ENCODE measurements at regions not wholly inside any gene's neighbourhood (a gene's known extent, or its start where the extent isn't known, plus 50 kb on each side); places are given as distances from the start of the nearest gene placed in this dataset.

- TF ChIP-seq CTCF (conservative IDR thresholded peaks at IDR 0.05; ENCODE audit: low read depth in 2 of 2) (no peak), ETS1 (IDR thresholded peaks at IDR 0.05) (no peak), POLR2AphosphoS5 (IDR thresholded peaks at IDR 0.05; ENCODE audit: low read depth) (no peak)
Measured at GRCh38 chr12:125890971-125891370, 825.7 kb downstream of the AACS start (continued).

GRCh38 chr12:125892276-125892675 is 827.0 kb downstream of the AACS start:
- H4K20me1 ChIP-seq (replicated peaks; ENCODE audit: insufficient read depth) = no peaks in the 10 kb centered on the region
- 0 out of 2 replicates have a peak, but pooled peaks cover 3% of the 10 kb centered on the region for H3K9me2 ChIP-seq (ENCODE audit: insufficient read depth)
- no peaks in the 10 kb centered on the region for H3F3A ChIP-seq (replicated peaks; ENCODE audit: low read depth)
- ATAC-seq = no peak
- no peaks in the 10 kb centered on the region for H3K27me3 ChIP-seq (ENCODE audit: insufficient read depth)
- H3K9me3 Mint-ChIP-seq = peaks cover 96% of the 10 kb centered on the region
- H3K27ac Mint-ChIP-seq = no peak overlapping the region
- H3K79me2 ChIP-seq (replicated peaks; ENCODE audit: insufficient read depth) = no peaks in the 10 kb centered on the region
- no peak overlapping the region for H3K4me3 Mint-ChIP-seq
- no peaks in the 10 kb centered on the region for H3K4me1 Mint-ChIP-seq
- H2AFZ ChIP-seq = no peak overlapping the region
- no peak overlapping the region for H3K27ac ChIP-seq (ENCODE audit: low read depth)
- peaks cover 31% of the 10 kb centered on the region for H3K36me3 Mint-ChIP-seq (ENCODE audit: low read depth)
- no peak overlapping the region for H3K4me2 ChIP-seq
- H3K4me3 ChIP-seq = no peak overlapping the region
- H3K36me3 ChIP-seq (ENCODE audit: insufficient read depth) = no peaks in the 10 kb centered on the region
- DNase-seq (ENCODE audit: low spot score) = no peak
- peaks cover 7% of the 10 kb centered on the region for H3K4me1 ChIP-seq (ENCODE audit: insufficient read depth)
- no peaks in the 10 kb centered on the region for H3K27me3 Mint-ChIP-seq (ENCODE audit: insufficient read depth, low read depth, poor library complexity)
- TF ChIP-seq REST (IDR thresholded peaks at IDR 0.05; ENCODE audit: unreplicated experiment) (no peak), ZNF462 (CRISPR knock-in tag; IDR thresholded peaks at IDR 0.05) (no peak), EZH2 (IDR thresholded peaks at IDR 0.05; ENCODE audit: low read depth, unreplicated experiment) (no peak), JUNB (IDR thresholded peaks at IDR 0.05; ENCODE audit: unreplicated experiment) (no peak), STAT1 (IDR thresholded peaks at IDR 0.05; ENCODE audit: unreplicated experiment) (no peak), CTCF (conservative IDR thresholded peaks at IDR 0.05; ENCODE audit: low read depth in 2 of 2) (no peak), POLR2AphosphoS5 (IDR thresholded peaks at IDR 0.05; ENCODE audit: low read depth) (no peak), ZNF331 (CRISPR knock-in tag; IDR thresholded peaks at IDR 0.05; ENCODE audit: low read depth) (no peak), NANOG (IDR thresholded peaks at IDR 0.05; ENCODE audit: borderline replicate concordance) (no peak)
